WTC11 (cell line): ENCODE measurements at regions not wholly inside any gene's neighbourhood (a gene's known extent, or its start where the extent isn't known, plus 50 kb on each side); places are given as distances from the start of the nearest gene placed in this dataset.

Experiments
- ATAC-seq: fragments of 200-7000 bp; cut with Tn5 transposase; 2 replicates; pipeline ENCODE4 v1.10.0; 2021; ENCODE audit warnings: mild to moderate bottlenecking, moderate library complexity
- CTCF ChIA-PET: fragments of 300-600 bp; sonication (Branson Sonifier 250); formaldehyde crosslinking; loops from one replicate; lab custom pipeline; 2021; ENCODE audit warnings: antibody characterized with exemption; lab: Charles Lee
- POLR2A ChIA-PET: fragments of 350-600 bp; sonication (Branson Sonifier 250); formaldehyde crosslinking; loops from one replicate; lab custom pipeline; 2021; ENCODE audit warnings: antibody characterized with exemption; lab: Charles Lee
- DNase-seq: peaks from one replicate; pipeline ENCODE4 v3.0.0; 2021; ENCODE audit warnings: low spot score
- H3K27ac Mint-ChIP-seq: 2 replicates; pipeline ENCODE4 v1.8.0; 2021; ENCODE audit warnings: mixed read lengths
- H3K27me3 Mint-ChIP-seq: 2 replicates; pipeline ENCODE4 v1.8.0; 2021; ENCODE audit warnings: low read depth, mild to moderate bottlenecking, moderate library complexity, mixed read lengths
- H3K36me3 Mint-ChIP-seq: 2 replicates; pipeline ENCODE4 v1.8.0; 2021; ENCODE audit warnings: mixed read lengths
- H3K4me1 Mint-ChIP-seq: 2 replicates; pipeline ENCODE4 v1.8.0; 2022; ENCODE audit warnings: mixed read lengths
- H3K4me3 Mint-ChIP-seq: 2 replicates; pipeline ENCODE4 v1.8.0; 2021; ENCODE audit warnings: mild to moderate bottlenecking, moderate library complexity, mixed read lengths
- H3K9me3 Mint-ChIP-seq: 2 replicates; pipeline ENCODE4 v1.8.0; 2021; ENCODE audit warnings: mixed read lengths
- FOXJ3 ChIP-seq: sonication (generic); formaldehyde crosslinking; IDR thresholded peaks from 2 replicates; pipeline ENCODE4 v1.9.0; 2021; ENCODE audit warnings: missing genetic modification reagents, mild to moderate bottlenecking, borderline replicate concordance
- GRHL2 ChIP-seq: fragments of 250-450 bp; sonication (Bioruptor Pico); IDR thresholded peaks from 2 replicates; pipeline ENCODE4 v1.8.0; 2022; ENCODE audit warnings: mild to moderate bottlenecking, moderate library complexity; ENCODE audit not compliant: insufficient replicate concordance, severe bottlenecking
- MYBL2 ChIP-seq: sonication (generic); formaldehyde crosslinking; IDR thresholded peaks from 2 replicates; pipeline ENCODE4 v1.8.1; 2023; ENCODE audit warnings: mild to moderate bottlenecking, moderate library complexity, missing genetic modification reagents
- ZNF138 ChIP-seq: sonication (generic); formaldehyde crosslinking; conservative IDR thresholded peaks from 2 replicates; pipeline ENCODE4 v1.8.1; 2022; ENCODE audit warnings: mild to moderate bottlenecking, moderate library complexity, missing genetic modification reagents
- ZNF232 ChIP-seq: sonication (generic); formaldehyde crosslinking; IDR thresholded peaks from 2 replicates; pipeline ENCODE4 v1.8.0; 2022; ENCODE audit warnings: mild to moderate bottlenecking, missing genetic modification reagents
- TF ChIP-seq, protein P1 (sequence below): sonication (generic); formaldehyde crosslinking; conservative IDR thresholded peaks from 2 replicates; pipeline ENCODE4 v1.8.1; 2022; ENCODE audit warnings: mild to moderate bottlenecking, missing genetic modification reagents
- TF ChIP-seq, protein P2 (sequence below): fragments of 250-450 bp; sonication (Bioruptor Pico); IDR thresholded peaks from 2 replicates; pipeline ENCODE4 v1.9.0; 2021; ENCODE audit warnings: mild to moderate bottlenecking
- TF ChIP-seq, protein P3 (sequence below): sonication (generic); formaldehyde crosslinking; IDR thresholded peaks from 2 replicates; pipeline ENCODE4 v1.8.0; 2023; ENCODE audit warnings: missing genetic modification reagents, mild to moderate bottlenecking, borderline replicate concordance
- TF ChIP-seq, protein P4 (sequence below): fragments of 250-450 bp; sonication (Bioruptor Pico); IDR thresholded peaks from 2 replicates; pipeline ENCODE4 v1.9.0; 2021; ENCODE audit warnings: mild to moderate bottlenecking, borderline replicate concordance
- TF ChIP-seq, protein P5 (sequence below): sonication (generic); formaldehyde crosslinking; IDR thresholded peaks from 2 replicates; pipeline ENCODE4 v1.8.1; 2023; ENCODE audit warnings: mild to moderate bottlenecking, missing genetic modification reagents
- TF ChIP-seq, protein P6 (sequence below): sonication (generic); formaldehyde crosslinking; IDR thresholded peaks from 2 replicates; pipeline ENCODE4 v1.8.1; 2023; ENCODE audit warnings: mild to moderate bottlenecking, missing genetic modification reagents, borderline replicate concordance

DNA sequence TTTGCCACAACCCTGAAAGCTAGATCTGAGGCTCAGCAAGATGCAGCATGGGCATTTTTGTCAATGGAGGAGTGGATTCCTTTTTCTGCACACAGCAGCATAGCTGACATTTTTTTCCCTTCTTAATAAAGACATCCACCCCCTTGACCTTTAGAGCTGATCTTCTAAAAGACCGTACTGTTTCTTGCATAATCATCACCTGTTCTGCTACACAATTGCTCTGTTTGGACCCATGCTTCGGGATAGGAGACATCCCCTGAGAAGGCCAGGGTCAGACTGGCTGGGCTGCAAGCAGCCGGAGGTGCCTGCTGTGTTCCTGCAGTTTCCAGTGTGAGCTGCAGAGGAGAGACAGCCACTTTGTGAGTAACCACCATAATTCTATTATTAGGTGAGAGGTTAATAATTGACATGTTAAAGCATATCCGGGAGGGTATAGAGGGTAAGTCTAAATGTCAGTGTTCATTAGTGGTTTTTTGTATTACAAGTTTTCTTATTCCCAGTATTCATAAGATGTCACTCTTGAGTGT is 108.5 kb upstream of the C1QTNF9B start:
- ChIA-PET POLR2A (no interaction called here), CTCF (interaction anchor here (0.8 to 4.2 kb wide), 9 partner anchors 14 to 353 kb away, joined by 3 to 22 read pairs (median 4); no protein-coding TSS in a partner anchor)
- no peak for DNase-seq
- peaks cover 13% of the 10 kb centered on the region for H3K9me3 Mint-ChIP-seq
- TF ChIP-seq, protein P1, sequence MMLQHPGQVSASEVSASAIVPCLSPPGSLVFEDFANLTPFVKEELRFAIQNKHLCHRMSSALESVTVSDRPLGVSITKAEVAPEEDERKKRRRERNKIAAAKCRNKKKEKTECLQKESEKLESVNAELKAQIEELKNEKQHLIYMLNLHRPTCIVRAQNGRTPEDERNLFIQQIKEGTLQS (CRISPR knock-in tag), result no peak
- TF ChIP-seq, protein P2, sequence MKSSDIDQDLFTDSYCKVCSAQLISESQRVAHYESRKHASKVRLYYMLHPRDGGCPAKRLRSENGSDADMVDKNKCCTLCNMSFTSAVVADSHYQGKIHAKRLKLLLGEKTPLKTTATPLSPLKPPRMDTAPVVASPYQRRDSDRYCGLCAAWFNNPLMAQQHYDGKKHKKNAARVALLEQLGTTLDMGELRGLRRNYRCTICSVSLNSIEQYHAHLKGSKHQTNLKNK (CRISPR knock-in tag), result no peak
- TF ChIP-seq ZNF138 (no peak), ZNF232 (no peak), GRHL2 (CRISPR knock-in tag) (no peak), FOXJ3 (no peak), MYBL2 (CRISPR knock-in tag) (no peak)
- TF ChIP-seq, protein P3, sequence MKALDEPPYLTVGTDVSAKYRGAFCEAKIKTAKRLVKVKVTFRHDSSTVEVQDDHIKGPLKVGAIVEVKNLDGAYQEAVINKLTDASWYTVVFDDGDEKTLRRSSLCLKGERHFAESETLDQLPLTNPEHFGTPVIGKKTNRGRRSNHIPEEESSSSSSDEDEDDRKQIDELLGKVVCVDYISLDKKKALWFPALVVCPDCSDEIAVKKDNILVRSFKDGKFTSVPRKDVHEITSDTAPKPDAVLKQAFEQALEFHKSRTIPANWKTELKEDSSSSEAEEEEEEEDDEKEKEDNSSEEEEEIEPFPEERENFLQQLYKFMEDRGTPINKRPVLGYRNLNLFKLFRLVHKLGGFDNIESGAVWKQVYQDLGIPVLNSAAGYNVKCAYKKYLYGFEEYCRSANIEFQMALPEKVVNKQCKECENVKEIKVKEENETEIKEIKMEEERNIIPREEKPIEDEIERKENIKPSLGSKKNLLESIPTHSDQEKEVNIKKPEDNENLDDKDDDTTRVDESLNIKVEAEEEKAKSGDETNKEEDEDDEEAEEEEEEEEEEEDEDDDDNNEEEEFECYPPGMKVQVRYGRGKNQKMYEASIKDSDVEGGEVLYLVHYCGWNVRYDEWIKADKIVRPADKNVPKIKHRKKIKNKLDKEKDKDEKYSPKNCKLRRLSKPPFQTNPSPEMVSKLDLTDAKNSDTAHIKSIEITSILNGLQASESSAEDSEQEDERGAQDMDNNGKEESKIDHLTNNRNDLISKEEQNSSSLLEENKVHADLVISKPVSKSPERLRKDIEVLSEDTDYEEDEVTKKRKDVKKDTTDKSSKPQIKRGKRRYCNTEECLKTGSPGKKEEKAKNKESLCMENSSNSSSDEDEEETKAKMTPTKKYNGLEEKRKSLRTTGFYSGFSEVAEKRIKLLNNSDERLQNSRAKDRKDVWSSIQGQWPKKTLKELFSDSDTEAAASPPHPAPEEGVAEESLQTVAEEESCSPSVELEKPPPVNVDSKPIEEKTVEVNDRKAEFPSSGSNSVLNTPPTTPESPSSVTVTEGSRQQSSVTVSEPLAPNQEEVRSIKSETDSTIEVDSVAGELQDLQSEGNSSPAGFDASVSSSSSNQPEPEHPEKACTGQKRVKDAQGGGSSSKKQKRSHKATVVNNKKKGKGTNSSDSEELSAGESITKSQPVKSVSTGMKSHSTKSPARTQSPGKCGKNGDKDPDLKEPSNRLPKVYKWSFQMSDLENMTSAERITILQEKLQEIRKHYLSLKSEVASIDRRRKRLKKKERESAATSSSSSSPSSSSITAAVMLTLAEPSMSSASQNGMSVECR, result no peak
- TF ChIP-seq, protein P4, sequence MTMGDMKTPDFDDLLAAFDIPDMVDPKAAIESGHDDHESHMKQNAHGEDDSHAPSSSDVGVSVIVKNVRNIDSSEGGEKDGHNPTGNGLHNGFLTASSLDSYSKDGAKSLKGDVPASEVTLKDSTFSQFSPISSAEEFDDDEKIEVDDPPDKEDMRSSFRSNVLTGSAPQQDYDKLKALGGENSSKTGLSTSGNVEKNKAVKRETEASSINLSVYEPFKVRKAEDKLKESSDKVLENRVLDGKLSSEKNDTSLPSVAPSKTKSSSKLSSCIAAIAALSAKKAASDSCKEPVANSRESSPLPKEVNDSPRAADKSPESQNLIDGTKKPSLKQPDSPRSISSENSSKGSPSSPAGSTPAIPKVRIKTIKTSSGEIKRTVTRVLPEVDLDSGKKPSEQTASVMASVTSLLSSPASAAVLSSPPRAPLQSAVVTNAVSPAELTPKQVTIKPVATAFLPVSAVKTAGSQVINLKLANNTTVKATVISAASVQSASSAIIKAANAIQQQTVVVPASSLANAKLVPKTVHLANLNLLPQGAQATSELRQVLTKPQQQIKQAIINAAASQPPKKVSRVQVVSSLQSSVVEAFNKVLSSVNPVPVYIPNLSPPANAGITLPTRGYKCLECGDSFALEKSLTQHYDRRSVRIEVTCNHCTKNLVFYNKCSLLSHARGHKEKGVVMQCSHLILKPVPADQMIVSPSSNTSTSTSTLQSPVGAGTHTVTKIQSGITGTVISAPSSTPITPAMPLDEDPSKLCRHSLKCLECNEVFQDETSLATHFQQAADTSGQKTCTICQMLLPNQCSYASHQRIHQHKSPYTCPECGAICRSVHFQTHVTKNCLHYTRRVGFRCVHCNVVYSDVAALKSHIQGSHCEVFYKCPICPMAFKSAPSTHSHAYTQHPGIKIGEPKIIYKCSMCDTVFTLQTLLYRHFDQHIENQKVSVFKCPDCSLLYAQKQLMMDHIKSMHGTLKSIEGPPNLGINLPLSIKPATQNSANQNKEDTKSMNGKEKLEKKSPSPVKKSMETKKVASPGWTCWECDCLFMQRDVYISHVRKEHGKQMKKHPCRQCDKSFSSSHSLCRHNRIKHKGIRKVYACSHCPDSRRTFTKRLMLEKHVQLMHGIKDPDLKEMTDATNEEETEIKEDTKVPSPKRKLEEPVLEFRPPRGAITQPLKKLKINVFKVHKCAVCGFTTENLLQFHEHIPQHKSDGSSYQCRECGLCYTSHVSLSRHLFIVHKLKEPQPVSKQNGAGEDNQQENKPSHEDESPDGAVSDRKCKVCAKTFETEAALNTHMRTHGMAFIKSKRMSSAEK (CRISPR knock-in tag), result no peak
- TF ChIP-seq, protein P5, sequence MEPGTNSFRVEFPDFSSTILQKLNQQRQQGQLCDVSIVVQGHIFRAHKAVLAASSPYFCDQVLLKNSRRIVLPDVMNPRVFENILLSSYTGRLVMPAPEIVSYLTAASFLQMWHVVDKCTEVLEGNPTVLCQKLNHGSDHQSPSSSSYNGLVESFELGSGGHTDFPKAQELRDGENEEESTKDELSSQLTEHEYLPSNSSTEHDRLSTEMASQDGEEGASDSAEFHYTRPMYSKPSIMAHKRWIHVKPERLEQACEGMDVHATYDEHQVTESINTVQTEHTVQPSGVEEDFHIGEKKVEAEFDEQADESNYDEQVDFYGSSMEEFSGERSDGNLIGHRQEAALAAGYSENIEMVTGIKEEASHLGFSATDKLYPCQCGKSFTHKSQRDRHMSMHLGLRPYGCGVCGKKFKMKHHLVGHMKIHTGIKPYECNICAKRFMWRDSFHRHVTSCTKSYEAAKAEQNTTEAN, result no peak
- TF ChIP-seq, protein P6, sequence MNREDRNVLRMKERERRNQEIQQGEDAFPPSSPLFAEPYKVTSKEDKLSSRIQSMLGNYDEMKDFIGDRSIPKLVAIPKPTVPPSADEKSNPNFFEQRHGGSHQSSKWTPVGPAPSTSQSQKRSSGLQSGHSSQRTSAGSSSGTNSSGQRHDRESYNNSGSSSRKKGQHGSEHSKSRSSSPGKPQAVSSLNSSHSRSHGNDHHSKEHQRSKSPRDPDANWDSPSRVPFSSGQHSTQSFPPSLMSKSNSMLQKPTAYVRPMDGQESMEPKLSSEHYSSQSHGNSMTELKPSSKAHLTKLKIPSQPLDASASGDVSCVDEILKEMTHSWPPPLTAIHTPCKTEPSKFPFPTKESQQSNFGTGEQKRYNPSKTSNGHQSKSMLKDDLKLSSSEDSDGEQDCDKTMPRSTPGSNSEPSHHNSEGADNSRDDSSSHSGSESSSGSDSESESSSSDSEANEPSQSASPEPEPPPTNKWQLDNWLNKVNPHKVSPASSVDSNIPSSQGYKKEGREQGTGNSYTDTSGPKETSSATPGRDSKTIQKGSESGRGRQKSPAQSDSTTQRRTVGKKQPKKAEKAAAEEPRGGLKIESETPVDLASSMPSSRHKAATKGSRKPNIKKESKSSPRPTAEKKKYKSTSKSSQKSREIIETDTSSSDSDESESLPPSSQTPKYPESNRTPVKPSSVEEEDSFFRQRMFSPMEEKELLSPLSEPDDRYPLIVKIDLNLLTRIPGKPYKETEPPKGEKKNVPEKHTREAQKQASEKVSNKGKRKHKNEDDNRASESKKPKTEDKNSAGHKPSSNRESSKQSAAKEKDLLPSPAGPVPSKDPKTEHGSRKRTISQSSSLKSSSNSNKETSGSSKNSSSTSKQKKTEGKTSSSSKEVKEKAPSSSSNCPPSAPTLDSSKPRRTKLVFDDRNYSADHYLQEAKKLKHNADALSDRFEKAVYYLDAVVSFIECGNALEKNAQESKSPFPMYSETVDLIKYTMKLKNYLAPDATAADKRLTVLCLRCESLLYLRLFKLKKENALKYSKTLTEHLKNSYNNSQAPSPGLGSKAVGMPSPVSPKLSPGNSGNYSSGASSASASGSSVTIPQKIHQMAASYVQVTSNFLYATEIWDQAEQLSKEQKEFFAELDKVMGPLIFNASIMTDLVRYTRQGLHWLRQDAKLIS (CRISPR knock-in tag), result no peak
- TF ChIP-seq, all 79 proteins: peak for 0
- no peaks in the 10 kb centered on the region; the same call in 1 of the 2 replicates for H3K27me3 Mint-ChIP-seq
- H3K4me3 Mint-ChIP-seq, result no peak overlapping the region
- ATAC-seq, result no peak
- H3K4me1 Mint-ChIP-seq, result peaks cover 21% of the 10 kb centered on the region
- no peak overlapping the region; the same call in 1 of the 2 replicates for H3K27ac Mint-ChIP-seq
- H3K36me3 Mint-ChIP-seq, result no peaks in the 10 kb centered on the region
